NCI-H1417 treated with DMSO at 0.1 percent for 48 hours (cell line): ENCODE measurements at regions not wholly inside any gene's neighbourhood (a gene's known extent, or its start where the extent isn't known, plus 50 kb on each side); places are given as distances from the start of the nearest gene placed in this dataset.

Experiments
- DNase-seq: peaks from one replicate; lab custom pipeline; 2025; lab: John Stamatoyannopoulos, UW

DNA sequence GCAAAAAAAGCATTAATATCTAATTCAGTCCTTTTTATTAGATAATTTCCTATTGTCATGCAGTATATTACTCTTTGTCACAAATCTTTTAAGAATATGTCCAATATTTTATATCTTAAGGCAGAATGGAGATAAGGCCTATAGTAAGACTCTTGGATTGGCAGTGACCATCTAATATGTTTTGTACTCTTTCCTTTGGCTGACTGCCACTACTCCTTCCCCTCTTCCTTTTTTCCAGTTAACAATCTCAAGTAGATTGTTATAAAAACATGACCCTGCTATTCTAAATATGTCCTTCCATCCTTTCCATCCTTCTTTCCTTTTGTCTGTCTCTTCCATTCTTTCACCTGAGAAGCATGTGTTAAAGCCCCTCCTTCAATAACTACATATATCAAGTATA, 92.8 kb upstream of the TMEM168 start:
- DNase-seq = no peak

DNA sequence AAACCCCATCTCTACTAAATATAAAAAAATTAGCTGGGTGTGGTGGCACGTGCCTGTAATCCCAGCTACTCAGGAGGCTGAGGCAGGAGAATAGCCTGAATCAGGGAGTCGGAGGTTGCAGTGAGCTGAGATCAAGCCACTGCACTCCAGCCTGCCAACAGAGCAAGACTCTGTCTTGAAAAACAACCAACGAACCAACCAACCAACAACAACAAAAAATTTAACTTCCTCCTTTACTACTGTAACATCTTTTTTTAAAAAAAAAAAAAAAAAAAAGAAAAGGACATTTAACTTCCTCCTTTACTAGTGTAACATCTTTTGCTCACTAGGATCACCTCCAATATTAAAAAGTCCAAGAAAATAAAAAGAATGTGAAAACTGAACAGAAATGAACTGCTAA, 92.3 kb upstream of the TMEM168 start:
- no peak for DNase-seq

DNA sequence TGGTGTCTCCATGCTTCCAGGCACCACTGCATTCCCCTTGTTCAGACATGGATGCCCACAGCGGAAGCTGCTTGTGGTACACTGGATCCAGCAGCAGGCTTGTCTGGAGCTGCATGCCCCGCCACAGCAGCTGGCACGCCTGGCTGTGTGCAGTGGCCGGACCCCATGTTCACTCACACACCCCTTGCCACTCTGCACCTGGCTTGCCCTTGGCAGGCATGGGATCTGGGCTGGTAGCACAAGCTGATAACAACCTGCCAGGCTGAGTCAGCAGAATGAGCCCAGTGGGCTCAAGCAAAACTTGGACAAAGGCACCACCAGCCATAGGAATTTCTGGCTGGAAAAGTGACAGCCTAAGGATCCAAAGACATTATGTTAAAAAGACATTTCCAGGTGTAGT, 91.8 kb upstream of the TMEM168 start:
- DNase-seq = no peak

DNA sequence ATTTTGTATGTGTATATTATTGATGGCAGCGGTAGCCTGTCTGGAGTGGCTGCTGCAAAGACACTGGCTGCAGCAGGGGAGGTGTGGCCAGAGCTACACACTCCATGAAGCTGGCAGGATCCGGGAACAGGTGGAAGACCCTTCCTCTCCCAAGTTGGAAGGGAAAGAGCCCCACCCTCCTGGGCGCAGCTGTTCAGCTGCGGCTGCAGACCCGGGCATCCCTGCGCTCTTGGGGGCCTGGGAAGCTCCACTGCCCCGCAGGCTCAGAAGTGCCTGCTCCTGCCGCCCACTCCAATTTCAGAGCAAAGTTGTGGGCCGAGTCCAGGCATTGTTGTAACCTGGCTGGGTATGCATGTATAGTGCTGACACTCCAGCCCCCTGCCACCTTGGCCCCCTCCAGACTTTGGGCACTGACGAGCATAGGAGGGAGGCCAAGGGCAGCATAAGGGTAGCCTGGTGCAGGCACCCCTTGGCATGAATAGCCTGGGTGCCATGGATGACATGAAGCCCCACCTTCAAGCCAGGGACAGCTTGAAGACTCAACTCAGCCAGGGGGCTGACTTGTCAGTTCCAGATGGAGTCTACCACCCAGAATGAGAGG, 90.7 kb upstream of the TMEM168 start:
- DNase-seq = no peak

DNA sequence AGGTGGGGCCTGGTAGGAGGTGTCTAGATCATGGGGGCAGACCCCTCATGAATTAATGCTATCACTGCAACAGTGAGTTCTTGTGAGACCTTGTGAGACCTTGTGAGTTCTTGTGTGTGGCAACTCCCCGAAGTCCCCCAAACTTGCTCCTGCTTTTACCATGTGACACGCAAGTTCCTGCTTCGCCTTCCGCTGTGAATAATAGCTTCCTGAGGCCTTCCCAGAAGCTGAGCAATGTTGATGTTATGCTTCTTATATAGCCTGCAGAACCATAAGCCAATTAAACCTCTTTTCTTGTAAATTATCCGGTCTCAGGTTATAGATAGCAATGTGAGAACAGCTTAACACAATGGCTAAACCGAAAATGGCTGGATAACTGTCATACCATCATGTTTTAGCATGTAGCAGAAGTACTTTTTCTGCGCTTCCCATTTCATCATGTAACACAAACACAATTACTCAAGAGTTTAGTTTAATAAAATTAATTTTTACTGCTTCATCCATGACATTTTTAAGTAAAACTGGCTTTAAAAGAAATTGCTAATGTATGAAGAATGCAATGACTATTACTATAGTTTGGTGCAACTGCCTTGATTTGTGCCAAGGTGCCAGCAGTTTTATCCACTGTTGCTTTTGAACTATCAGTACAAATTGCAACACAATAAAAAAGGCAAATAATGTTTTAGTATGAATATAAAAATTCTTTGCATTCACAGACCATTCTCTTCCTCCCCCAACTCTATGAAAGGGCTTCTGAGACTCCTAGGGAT, 87.7 kb upstream of the TMEM168 start:
- DNase-seq = no peak

DNA sequence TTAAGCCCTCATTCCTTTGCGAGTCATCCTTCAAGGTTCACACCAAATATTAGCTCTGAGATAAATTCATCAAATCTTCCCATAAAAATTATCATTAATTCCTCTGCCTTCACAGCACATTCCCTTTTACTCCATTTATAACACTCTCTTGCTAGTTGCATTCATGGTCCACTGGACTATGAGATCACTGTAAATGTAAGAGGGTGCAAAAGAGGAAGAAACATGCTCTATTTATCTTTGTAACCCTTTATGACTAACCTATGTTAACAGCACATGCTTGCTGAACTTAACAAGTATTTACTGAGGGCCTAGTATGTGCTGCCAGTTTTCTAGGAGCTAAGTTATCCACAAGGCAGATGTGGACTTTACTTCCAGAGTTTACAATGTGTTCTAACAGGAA, 86.7 kb upstream of the TMEM168 start:
- no peak for DNase-seq

DNA sequence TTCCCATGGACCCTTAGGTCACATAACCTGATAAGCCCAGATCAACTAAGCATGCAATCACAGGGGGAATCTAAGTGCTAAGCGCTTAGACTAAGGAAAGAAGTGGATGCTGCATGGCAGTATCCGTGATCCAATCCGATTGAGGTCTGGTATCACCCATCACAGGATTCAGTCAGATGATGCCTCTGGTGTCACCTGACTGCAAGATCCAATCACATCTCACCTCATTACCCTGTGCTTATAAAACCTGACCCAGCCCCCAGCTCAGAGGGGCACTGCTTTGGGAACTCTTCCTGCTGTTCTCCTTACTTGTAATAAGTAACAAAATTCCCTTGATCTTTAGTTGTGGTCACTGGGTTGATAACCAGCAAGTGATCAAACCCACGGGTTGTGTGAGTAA, 84.7 kb upstream of the TMEM168 start:
- no peak for DNase-seq

DNA sequence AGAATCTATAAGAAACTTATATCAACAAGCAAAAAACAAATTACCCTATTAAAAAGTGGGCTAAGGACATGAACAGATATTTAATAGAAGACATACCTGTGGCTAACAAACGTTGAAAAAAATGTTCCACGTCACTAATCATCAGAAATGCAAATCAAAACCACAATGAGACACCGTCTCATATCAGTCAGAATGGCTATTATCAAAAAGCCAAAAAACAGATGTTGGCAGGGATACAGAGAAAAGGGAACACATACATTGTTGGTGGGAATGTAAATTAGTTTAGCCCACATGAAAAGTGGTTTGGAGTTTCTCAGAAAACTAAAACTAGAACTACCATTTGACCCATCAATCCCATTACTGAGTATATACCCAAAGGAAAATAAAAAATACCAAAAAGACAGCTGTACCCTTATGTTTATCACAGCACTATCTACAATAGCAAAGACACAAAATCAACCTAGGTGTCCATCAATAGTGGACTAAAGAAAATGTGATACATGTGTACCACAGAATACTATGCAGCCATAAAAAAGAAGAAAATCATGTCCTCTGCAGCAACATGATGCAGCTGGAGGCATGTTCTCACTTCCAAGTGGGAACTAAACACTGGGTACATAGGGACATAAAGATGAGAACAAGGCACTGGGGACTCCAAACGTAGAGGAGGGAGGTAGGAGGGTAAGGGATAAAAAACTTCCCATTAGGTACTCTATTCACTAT, 83.8 kb upstream of the TMEM168 start:
- DNase-seq = no peak

DNA sequence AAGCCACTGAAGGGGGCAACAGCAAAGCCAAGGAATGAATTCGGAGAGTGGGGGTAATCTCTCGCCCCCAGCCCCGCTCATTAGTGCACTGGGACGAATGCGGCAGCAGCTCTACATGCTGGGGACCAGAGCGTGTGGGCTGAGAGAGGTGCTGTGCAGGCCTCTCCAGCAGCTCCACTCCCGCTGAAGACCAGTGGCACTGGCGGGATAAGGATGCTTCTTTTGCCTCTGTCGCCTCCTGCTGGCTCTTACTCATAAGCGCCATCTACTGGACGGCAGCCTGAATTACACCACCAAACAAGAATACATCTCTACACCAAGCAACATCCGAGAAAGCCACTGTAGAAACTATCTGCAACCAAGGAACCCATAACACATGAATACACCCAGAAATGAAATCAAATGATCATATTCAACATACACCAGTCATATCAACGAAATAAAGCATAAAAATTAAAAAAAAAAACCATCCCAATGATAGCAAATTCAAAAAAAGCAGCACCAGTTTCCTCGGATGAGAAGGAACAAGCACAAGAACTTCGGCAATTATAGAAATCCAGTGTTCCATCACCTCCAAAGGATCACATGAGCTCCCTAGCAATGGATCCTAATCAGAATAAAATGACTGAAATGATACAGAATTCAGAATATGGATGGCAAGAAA, 79.0 kb upstream of the TMEM168 start:
- no peak for DNase-seq

DNA sequence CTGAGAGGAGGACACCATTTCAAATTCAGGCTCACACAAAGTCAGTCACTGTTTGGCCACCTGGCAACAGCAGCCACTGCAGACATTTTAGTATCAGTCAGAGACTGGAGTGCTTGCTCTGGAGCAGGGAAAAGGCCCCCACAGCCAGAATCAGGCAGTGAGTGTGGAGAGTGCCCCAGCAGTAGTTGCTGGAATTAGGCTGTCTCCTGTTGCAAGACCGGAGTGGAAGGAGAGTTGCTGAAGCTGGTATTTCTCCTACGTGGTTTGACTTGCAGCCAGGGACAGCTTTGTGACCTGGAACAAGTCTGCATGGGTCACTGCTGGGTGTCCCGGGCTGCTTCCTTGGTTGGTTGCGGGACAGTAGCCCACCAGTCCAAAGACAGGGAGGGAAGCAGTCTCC, 78.4 kb upstream of the TMEM168 start:
- no peak for DNase-seq

DNA sequence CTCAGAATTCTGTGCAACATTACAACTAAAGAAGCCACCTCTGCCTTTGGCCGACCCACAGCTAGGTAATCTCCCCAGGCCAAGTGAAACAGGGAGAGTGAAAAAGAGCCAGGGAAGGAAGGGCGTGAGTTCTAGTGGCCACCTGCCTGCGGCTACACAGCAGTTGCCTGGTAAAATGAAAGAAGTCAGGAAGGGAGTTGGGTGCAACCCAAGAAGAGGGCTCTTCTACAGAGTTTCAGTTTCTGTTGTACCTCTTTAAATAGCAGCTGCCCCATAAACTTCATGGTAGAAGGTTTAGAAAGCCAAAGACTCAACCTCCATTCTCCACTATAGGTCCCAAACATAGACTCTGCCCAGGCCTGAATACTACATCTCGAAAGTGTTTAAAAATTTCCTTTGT, 76.2 kb upstream of the TMEM168 start:
- no peak for DNase-seq

DNA sequence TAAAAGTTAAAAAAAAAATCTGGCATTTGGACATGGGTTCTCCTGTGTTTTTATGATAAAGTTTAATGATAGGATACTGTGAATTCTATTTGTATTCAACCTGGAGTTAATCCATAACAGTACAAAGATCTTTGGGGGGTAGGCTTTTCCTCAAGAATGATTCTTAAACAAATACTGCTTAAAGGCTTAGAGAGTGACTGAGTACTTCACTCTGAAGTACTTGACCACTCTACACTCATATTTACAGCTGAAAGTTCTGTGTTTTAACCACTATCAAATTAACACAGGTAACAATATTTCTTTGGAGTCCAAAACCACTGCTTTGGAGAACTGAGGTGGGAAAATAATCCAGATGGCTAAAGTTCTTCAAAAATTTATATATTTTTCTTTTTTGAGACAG, 74.2 kb upstream of the TMEM168 start:
- no peak for DNase-seq

DNA sequence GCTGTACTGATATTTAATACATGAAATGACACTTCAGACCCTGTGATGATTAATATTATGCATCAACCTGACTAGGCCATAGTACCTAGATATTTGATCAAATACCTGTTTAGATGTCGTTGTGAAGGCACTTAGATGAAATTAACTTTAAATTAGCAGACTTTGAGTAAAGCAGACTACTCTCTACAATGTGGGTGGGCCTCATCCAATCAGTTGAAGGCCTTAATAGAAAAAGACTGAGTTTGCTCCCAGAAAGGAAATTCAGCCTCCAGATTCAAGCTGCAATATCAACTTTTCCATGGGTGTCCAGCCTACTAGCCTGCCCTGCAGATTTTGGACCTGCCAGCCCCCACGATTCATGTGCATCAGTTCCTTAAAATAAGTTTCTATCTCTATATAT, 68.6 kb upstream of the TMEM168 start:
- DNase-seq = no peak

DNA sequence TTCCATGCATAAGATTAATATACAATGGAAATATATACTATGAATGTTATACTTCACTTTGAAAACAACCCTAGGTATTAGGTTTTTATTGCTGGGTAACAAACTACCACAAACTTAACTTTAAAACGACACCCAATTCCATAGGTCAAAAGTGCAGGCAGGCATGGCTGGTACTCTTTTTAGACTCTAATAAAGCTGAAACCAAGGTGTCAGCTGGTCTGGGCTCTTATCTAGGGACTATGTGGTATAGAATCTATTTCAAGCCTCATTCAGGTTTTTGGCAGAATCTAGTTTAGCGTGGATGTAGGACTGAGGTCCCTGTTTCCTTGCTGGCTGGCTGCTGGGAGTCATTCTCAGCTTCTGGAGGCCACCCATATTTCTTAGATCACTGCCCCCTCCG, 65.0 kb upstream of the TMEM168 start:
- DNase-seq = no peak

DNA sequence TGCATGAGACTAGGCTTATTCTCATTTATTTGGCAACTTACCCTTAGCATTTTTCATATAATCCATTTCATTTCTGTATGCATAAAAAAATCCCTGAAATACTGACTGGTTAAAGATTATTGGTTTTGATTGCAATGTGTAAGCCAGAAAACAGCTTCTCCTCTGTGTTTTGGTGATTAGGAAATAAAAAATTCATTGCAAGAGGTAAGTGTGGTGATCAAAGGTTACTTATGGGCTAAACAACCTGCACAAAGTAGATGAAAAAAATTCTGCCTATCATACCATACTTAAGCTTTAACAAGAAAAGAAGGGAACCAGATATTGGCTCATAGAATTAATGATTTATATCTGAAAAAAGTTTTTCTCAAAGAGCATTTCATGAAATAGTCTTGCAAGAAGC, 64.0 kb upstream of the TMEM168 start:
- DNase-seq = no peak

DNA sequence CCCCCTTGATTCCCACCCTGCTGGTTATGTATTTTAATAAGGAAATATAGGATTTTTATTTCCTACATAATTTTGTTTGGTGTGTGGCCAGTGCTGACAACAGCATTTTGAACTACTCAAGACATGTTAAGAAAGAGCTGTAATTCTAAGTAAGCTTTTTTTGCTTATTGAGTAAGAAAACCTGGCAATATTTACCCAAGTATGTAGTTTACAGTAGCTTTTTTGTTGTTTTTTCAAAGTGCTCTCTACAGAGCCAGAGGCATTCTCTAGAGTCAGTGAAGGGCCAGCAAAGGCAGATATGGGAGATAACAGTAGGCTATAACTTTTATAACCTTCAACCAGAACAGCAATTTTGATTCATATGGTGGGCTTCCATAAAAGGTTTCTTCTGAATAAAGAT, 63.2 kb upstream of the TMEM168 start:
- no peak for DNase-seq

DNA sequence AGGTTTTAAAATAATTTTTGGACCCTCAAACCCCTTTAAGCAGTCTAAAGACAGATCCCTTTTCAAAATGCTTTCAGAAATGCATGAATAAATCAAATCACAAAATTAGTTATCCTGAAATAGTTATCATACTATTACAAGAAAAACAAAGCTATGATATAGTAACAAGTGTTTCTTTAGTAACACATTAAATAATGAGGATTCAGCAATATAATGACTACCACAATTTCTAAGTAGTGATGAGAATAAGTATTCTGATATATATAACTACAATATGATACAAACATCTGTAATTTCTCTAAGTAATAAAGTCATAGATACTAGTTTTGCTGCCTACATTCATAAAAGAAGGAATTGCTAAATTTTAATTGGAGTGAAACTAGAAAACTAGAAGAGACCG, 53.0 kb upstream of the TMEM168 start:
- DNase-seq = no peak
